MM.1S (cell line): ENCODE measurements at regions not wholly inside any gene's neighbourhood (a gene's known extent, or its start where the extent isn't known, plus 50 kb on each side); places are given as distances from the start of the nearest gene placed in this dataset.
A peak's percentile ranks its signal among the peaks of the same experiment; 100 is the strongest.

Experiments used
- DNase-seq: peaks from one replicate; pipeline ENCODE4 v3.0.0-alpha.2; 2015
- H2AFZ ChIP-seq: fragments of 300-600 bp; sonication (generic); 2 replicates; pipeline ENCODE4 v1.6.0; 2016; ENCODE audit warnings: antibody characterized with exemption, low read length
- H3F3A ChIP-seq: fragments of 300-600 bp; sonication (generic); 2 replicates; pipeline ENCODE4 v1.6.1; 2016; ENCODE audit warnings: mild to moderate bottlenecking, antibody characterized with exemption, low read length, moderate library complexity, mixed read lengths; ENCODE audit not compliant: insufficient read depth
- H3K27ac ChIP-seq: fragments of 300-600 bp; sonication (generic); 2 replicates; pipeline ENCODE4 v1.5.1; 2016; ENCODE audit warnings: mild to moderate bottlenecking, low read length
- H3K27me3 ChIP-seq: fragments of 300-600 bp; sonication (generic); replicated peaks from 2 replicates; pipeline ENCODE4 v1.6.0; 2016; ENCODE audit warnings: low read length; ENCODE audit not compliant: insufficient read depth
- H3K36me3 ChIP-seq: fragments of 300-600 bp; sonication (generic); replicated peaks from 2 replicates; pipeline ENCODE4 v1.6.1; 2016; ENCODE audit warnings: mild to moderate bottlenecking, low read length, mixed read lengths; ENCODE audit not compliant: insufficient read depth
- H3K4me1 ChIP-seq: fragments of 300-600 bp; sonication (generic); 2 replicates; pipeline ENCODE4 v1.6.1; 2016; ENCODE audit warnings: low read length, mixed read lengths
- H3K4me2 ChIP-seq: fragments of 300-600 bp; sonication (generic); 2 replicates; pipeline ENCODE4 v1.6.0; 2016; ENCODE audit warnings: low read depth, low read length
- H3K4me3 ChIP-seq: fragments of 300-600 bp; sonication (generic); 2 replicates; pipeline ENCODE4 v1.5.1; 2016; ENCODE audit warnings: low read length, mixed read lengths
- H3K79me2 ChIP-seq: fragments of 300-600 bp; sonication (generic); 2 replicates; pipeline ENCODE4 v1.6.1; 2016; ENCODE audit warnings: mixed run types, low read length, mixed read lengths
- H3K9ac ChIP-seq: fragments of 300-600 bp; sonication (generic); 2 replicates; pipeline ENCODE4 v1.6.1; 2016; ENCODE audit warnings: low read length, mixed read lengths
- H3K9me2 ChIP-seq: fragments of 300-600 bp; sonication (generic); replicated peaks from 2 replicates; pipeline ENCODE4 v1.6.1; 2016; ENCODE audit warnings: mild to moderate bottlenecking, low read length, mixed read lengths; ENCODE audit not compliant: insufficient read depth
- H3K9me3 ChIP-seq: fragments of 300-600 bp; sonication (generic); replicated peaks from 2 replicates; pipeline ENCODE4 v1.6.1; 2016; ENCODE audit warnings: mild to moderate bottlenecking, low read length, mixed read lengths; ENCODE audit not compliant: insufficient read depth
- H4K20me1 ChIP-seq: fragments of 300-600 bp; sonication (generic); 2 replicates; pipeline ENCODE4 v1.6.1; 2016; ENCODE audit warnings: mild to moderate bottlenecking, low read length, moderate library complexity, mixed read lengths; ENCODE audit not compliant: insufficient read depth
- EZH2 ChIP-seq: fragments of 300-600 bp; sonication (generic); optimal IDR thresholded peaks from 2 replicates; pipeline ENCODE3; 2017; ENCODE audit warnings: low read depth, mild to moderate bottlenecking, antibody characterized with exemption, low read length, mixed read lengths
- EZH2phosphoT487 ChIP-seq: fragments of 300-600 bp; sonication (generic); IDR thresholded peaks from 2 replicates; pipeline ENCODE4 v1.6.1; 2018; ENCODE audit warnings: antibody characterized with exemption, low read length
- TF ChIP-seq, protein P1 (sequence below): fragments of 300-600 bp; sonication (generic); IDR thresholded peaks from 2 replicates; pipeline ENCODE4 v1.5.1; 2016; ENCODE audit warnings: antibody characterized with exemption, low read length, mixed read lengths

GRCh38 chr3:30199096-30199759, 407.2 kb upstream of the TGFBR2 start:
- DNase-seq = peak; percentile 56
- H3K9me3 ChIP-seq = no peaks in the 10 kb centered on the region
- no peak overlapping the region for H3K4me2 ChIP-seq
- peaks cover 14% of the 10 kb centered on the region for H3K4me1 ChIP-seq
- no peaks in the 10 kb centered on the region for H3F3A ChIP-seq
- no peaks in the 10 kb centered on the region for H3K79me2 ChIP-seq
- H3K9me2 ChIP-seq = no peaks in the 10 kb centered on the region
- H2AFZ ChIP-seq = no peak overlapping the region
- TF ChIP-seq EZH2phosphoT487 = no peak
- TF ChIP-seq, protein P1, sequence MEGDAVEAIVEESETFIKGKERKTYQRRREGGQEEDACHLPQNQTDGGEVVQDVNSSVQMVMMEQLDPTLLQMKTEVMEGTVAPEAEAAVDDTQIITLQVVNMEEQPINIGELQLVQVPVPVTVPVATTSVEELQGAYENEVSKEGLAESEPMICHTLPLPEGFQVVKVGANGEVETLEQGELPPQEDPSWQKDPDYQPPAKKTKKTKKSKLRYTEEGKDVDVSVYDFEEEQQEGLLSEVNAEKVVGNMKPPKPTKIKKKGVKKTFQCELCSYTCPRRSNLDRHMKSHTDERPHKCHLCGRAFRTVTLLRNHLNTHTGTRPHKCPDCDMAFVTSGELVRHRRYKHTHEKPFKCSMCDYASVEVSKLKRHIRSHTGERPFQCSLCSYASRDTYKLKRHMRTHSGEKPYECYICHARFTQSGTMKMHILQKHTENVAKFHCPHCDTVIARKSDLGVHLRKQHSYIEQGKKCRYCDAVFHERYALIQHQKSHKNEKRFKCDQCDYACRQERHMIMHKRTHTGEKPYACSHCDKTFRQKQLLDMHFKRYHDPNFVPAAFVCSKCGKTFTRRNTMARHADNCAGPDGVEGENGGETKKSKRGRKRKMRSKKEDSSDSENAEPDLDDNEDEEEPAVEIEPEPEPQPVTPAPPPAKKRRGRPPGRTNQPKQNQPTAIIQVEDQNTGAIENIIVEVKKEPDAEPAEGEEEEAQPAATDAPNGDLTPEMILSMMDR = peak; percentile 82
- H3K27me3 ChIP-seq = no peaks in the 10 kb centered on the region
- no peaks in the 10 kb centered on the region for H3K36me3 ChIP-seq
- no peaks in the 10 kb centered on the region for H4K20me1 ChIP-seq
- H3K27ac ChIP-seq = no peak overlapping the region
- no peak overlapping the region for H3K4me3 ChIP-seq
- no peak overlapping the region for H3K9ac ChIP-seq

- Histone ChIP-seq H3K4me2 (no peak overlapping the region), H3K4me1 (peaks cover 14% of the 10 kb centered on the region), H3K9me2 (no peaks in the 10 kb centered on the region), H3K79me2 (no peaks in the 10 kb centered on the region), H3K4me3 (no peak overlapping the region), H4K20me1 (no peaks in the 10 kb centered on the region), H3K9me3 (no peaks in the 10 kb centered on the region), H3K36me3 (no peaks in the 10 kb centered on the region), H3K27me3 (no peaks in the 10 kb centered on the region), H3K9ac (no peak overlapping the region), H2AFZ (no peak overlapping the region), H3F3A (no peaks in the 10 kb centered on the region), H3K27ac (no peak overlapping the region)
- DNase-seq = no peak
- TF ChIP-seq EZH2phosphoT487 = no peak
- TF ChIP-seq EZH2 = no peak
- TF ChIP-seq, protein P1 = no peak
Measured at GRCh38 chr3:30199855-30200254, 406.5 kb upstream of the TGFBR2 start.

GRCh38 chr3:30201715-30202114, 404.7 kb upstream of the TGFBR2 start:
- TF ChIP-seq EZH2phosphoT487 (no peak), EZH2 (no peak)
- TF ChIP-seq, protein P1 = no peak
- no peaks in the 10 kb centered on the region for H3K27me3 ChIP-seq
- H3K4me1 ChIP-seq = peaks cover 12% of the 10 kb centered on the region; the same call in 1 of the 2 replicates

More at GRCh38 chr3:30201715-30202114, 404.7 kb upstream of the TGFBR2 start:
- Histone ChIP-seq H3K9ac (no peak overlapping the region), H3K27ac (no peak overlapping the region), H4K20me1 (no peaks in the 10 kb centered on the region), H3K4me2 (no peak overlapping the region), H3K9me3 (no peaks in the 10 kb centered on the region), H3F3A (no peaks in the 10 kb centered on the region), H3K36me3 (no peaks in the 10 kb centered on the region), H3K79me2 (no peaks in the 10 kb centered on the region), H3K9me2 (no peaks in the 10 kb centered on the region), H3K4me3 (no peak overlapping the region), H2AFZ (no peak overlapping the region)
- no peak for DNase-seq
